ENCODE measurements at regions not wholly inside any gene's neighbourhood (a gene's known extent, or its start where the extent isn't known, plus 50 kb on each side); places are given as distances from the start of the nearest gene placed in this dataset.

DNA sequence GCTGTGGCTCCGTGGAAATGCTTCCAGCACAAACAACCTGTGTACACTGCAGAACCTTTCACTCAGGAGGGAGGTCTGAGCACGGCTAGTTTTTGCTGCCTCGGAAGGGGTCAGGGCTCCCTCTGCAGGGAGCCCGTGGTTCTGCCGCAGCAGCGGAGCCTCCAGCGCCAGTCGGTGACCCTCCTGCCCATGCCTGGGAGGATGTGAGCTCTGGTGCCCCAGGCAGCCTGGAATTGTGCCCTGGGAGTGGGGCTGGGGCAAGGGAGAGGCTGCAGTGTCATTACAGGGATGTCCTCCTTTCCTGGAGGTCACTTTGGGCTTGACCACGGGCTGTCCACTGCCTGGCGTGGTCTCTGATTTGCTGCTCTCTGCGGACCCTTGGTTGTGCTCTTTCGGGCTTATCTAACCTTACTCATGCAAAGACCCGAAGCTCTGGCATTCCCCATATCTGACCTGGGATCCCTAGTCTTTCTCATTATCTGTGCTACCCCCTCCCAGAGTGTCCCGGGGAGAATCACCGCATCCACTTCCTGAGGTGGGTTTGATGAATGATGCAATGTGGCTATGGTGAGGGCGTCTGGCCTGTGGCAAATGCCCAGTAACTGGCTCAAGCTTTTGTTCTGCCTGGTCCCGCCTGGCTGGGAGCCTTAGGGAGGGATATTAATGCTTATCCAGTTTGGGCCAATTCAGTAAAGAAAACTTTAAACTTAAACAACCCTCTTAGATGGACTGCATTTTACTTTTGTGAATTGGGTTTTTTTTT lies 59.6 kb upstream of the TAGAP start:
- FAIRE-seq (peak; percentile 86), ATAC-seq (peak; percentile 93), DNase-seq (ENCODE audit: extremely low read depth in 1 of 4, low spot score in 3 of 4) (peak; percentile 66 to 80 (median 75))
- Histone ChIP-seq H3K27me3 (ENCODE audit: control insufficient read depth in 2 of 2, insufficient read depth in 2 of 2, low read length in 2 of 2) (peaks cover 33 to 52% of the 10 kb centered on the region in 2 experiments), H3K4me1 (replicated peaks in 1 of 2; ENCODE audit: control insufficient read depth in 2 of 2, insufficient read depth in 2 of 2, low read length in 2 of 2) (peaks cover 0 to 10% of the 10 kb centered on the region in 2 experiments; a peak in 3 of 5 replicates), H3K36me3 (ENCODE audit: control insufficient read depth, insufficient read depth, low read length) (no peaks in the 10 kb centered on the region), H4K20me1 (replicated peaks; ENCODE audit: control insufficient read depth, insufficient read depth, low read length) (no peaks in the 10 kb centered on the region), H3K4me2 (ENCODE audit: insufficient read depth, low read length) (no peak overlapping the region; the same call in 1 of the 2 replicates), H3K9me1 (ENCODE audit: control insufficient read depth, insufficient read depth, low read length) (no peaks in the 10 kb centered on the region), H3K9ac (ENCODE audit: insufficient read depth in 1 of 2, low read depth in 2 of 2, low read length in 2 of 2) (no peak overlapping the region), H2AFZ (ENCODE audit: low read depth, low read length) (peak overlapping the region; percentile 18), H3K4me3 (no peak overlapping the region), H3K27ac (ENCODE audit: extremely low read depth, low read depth, low read length) (no peak overlapping the region), H3K9me3 (replicated peaks; ENCODE audit: control insufficient read depth, insufficient read depth, low read depth, low read length) (no peaks in the 10 kb centered on the region), H3K79me2 (ENCODE audit: control insufficient read depth, insufficient read depth, low read length) (no peaks in the 10 kb centered on the region)
- ChIA-PET POLR2A (interaction anchor here (0.7 kb wide), 1 partner anchor 454 kb away, joined by 5 read pairs; no protein-coding TSS in a partner anchor), CTCF (ENCODE audit: low intra/inter-chr PET ratio) (interaction anchor here (0.5 to 2.3 kb wide), 7 partner anchors 62 to 938 kb away, joined by 3 to 14 read pairs (median 3); no protein-coding TSS in a partner anchor)
- 12% methylated on average over 15 of the region's 17 CpGs for WGBS (ENCODE audit: insufficient coverage, low coverage, missing lambda C conversion rate)
- in situ Hi-C loops (cut with MboI) (loop anchor here (5.0 to 25.0 kb wide), 4 partner anchors 62 to 892 kb away; partner anchors contain the start of gene TAGAP), intact Hi-C loops (cut with micrococcal nuclease) (loop anchor here (1.0 to 10.0 kb wide), 4 partner anchors 62 to 400 kb away; no protein-coding TSS in a partner anchor)
- BruUV-seq (replicated peaks), result no TSS peak
- TF ChIP-seq IFI16 (CRISPR knock-in tag; IDR thresholded peaks at IDR 0.05) (no peak), HCFC1 (IDR thresholded peaks at IDR 0.05; ENCODE audit: low read depth, low read length) (no peak), NR1H2 (CRISPR knock-in tag; IDR thresholded peaks at IDR 0.05) (no peak), CTBP1 (IDR thresholded peaks at IDR 0.05; ENCODE audit: borderline replicate concordance) (peak; percentile 51; the same call in 1 of the 2 replicates), POLR2H (tag; IDR thresholded peaks at IDR 0.05; ENCODE audit: low read depth) (no peak), CREBBP (IDR thresholded peaks at IDR 0.05; ENCODE audit: low read depth, low read length) (no peak), NR2C1 (IDR thresholded peaks at IDR 0.05) (no peak), NR2C1 (tag; IDR thresholded peaks at IDR 0.05) (no peak), DPF2 (IDR thresholded peaks at IDR 0.05) (no peak), POLR2G (IDR thresholded peaks at IDR 0.05; ENCODE audit: low read depth, low read length) (0 out of 2 replicates have a peak, but pooled peaks have one; percentile 29)
- TF ChIP-seq, protein P1, sequence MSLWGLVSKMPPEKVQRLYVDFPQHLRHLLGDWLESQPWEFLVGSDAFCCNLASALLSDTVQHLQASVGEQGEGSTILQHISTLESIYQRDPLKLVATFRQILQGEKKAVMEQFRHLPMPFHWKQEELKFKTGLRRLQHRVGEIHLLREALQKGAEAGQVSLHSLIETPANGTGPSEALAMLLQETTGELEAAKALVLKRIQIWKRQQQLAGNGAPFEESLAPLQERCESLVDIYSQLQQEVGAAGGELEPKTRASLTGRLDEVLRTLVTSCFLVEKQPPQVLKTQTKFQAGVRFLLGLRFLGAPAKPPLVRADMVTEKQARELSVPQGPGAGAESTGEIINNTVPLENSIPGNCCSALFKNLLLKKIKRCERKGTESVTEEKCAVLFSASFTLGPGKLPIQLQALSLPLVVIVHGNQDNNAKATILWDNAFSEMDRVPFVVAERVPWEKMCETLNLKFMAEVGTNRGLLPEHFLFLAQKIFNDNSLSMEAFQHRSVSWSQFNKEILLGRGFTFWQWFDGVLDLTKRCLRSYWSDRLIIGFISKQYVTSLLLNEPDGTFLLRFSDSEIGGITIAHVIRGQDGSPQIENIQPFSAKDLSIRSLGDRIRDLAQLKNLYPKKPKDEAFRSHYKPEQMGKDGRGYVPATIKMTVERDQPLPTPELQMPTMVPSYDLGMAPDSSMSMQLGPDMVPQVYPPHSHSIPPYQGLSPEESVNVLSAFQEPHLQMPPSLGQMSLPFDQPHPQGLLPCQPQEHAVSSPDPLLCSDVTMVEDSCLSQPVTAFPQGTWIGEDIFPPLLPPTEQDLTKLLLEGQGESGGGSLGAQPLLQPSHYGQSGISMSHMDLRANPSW (CRISPR knock-in tag; IDR thresholded peaks at IDR 0.05), result no peak
- TF ChIP-seq, protein P2, sequence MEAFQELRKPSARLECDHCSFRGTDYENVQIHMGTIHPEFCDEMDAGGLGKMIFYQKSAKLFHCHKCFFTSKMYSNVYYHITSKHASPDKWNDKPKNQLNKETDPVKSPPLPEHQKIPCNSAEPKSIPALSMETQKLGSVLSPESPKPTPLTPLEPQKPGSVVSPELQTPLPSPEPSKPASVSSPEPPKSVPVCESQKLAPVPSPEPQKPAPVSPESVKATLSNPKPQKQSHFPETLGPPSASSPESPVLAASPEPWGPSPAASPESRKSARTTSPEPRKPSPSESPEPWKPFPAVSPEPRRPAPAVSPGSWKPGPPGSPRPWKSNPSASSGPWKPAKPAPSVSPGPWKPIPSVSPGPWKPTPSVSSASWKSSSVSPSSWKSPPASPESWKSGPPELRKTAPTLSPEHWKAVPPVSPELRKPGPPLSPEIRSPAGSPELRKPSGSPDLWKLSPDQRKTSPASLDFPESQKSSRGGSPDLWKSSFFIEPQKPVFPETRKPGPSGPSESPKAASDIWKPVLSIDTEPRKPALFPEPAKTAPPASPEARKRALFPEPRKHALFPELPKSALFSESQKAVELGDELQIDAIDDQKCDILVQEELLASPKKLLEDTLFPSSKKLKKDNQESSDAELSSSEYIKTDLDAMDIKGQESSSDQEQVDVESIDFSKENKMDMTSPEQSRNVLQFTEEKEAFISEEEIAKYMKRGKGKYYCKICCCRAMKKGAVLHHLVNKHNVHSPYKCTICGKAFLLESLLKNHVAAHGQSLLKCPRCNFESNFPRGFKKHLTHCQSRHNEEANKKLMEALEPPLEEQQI (IDR thresholded peaks at IDR 0.05), result no peak
